Endothelial cell of umbilical vein (primary cell): ENCODE measurements at regions not wholly inside any gene's neighbourhood (a gene's known extent, or its start where the extent isn't known, plus 50 kb on each side); places are given as distances from the start of the nearest gene placed in this dataset.

Experiments
- CTCF ChIP-seq, 2 donors: IDR thresholded peaks; 1 replicate in 1 of 2; 2 replicates in 1 of 2; pipeline ENCODE4 v1.5.1; 2011; ENCODE audit warnings: low read length in 2 of 2, mild to moderate bottlenecking in 2 of 2, moderate library complexity in 2 of 2, control low read depth in 1 of 2, inconsistent platforms in 1 of 2, low read depth in 1 of 2; ENCODE audit not compliant: insufficient read depth in 1 of 2; ENCODE audit errors: extremely low read depth in 1 of 2
- JUN ChIP-seq: IDR thresholded peaks from 2 replicates; pipeline ENCODE4 v1.6.1; 2011; ENCODE audit warnings: borderline replicate concordance, low read depth; ENCODE audit not compliant: insufficient read length, insufficient read depth
- POLR2A ChIP-seq: IDR thresholded peaks from 2 replicates; pipeline ENCODE4 v1.6.1; 2012; ENCODE audit warnings: low read depth, mild to moderate bottlenecking, control low read depth, low read length

- TF ChIP-seq CTCF (IDR thresholded peaks at IDR 0.05; ENCODE audit: extremely low read depth in 1 of 2, insufficient read depth in 1 of 2, low read depth in 1 of 2, low read length in 2 of 2) = no peak
- TF ChIP-seq POLR2A = no peak
- TF ChIP-seq JUN = no peak
Measured at GRCh38 chr20:42005211-42005610, 387.0 kb upstream of the CHD6 start.
